ENCODE measurements at regions not wholly inside any gene's neighbourhood (a gene's known extent, or its start where the extent isn't known, plus 50 kb on each side); places are given as distances from the start of the nearest gene placed in this dataset.

DNA sequence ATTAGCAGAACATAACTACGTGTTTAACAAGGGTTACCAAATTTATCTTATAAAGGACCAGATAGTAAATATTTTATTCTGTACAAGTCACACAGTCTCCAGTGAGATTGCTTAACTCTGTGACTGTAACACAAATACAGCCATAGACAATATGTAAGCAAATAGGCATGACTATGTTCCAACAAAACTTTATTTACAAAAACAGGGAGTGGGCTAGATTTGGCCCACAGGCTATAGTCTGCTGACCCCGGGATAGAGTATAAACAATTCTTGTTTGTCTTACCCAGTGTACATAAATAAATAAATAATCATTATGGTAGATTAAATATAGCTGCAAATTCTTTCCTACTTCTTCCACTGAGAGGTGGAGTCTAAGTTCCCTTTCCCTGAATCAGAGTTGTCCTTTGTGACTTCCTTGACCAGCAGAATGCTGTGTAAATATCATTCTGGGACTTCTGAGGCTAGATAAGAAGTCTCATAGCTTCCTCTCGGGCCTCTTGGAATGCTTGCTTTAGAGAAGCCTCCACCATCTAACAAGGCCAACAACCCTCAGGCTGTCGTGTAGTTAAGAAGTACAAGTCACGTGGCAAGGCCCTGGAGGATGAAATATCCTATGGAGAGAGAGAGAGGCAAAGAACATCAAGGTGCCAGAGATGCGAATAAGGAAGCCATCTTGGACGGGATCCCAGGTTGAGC lies 59.1 kb upstream of the TMEM244 start:
- no peak for DNase-seq (ENCODE audit: low read depth, low spot score)

DNA sequence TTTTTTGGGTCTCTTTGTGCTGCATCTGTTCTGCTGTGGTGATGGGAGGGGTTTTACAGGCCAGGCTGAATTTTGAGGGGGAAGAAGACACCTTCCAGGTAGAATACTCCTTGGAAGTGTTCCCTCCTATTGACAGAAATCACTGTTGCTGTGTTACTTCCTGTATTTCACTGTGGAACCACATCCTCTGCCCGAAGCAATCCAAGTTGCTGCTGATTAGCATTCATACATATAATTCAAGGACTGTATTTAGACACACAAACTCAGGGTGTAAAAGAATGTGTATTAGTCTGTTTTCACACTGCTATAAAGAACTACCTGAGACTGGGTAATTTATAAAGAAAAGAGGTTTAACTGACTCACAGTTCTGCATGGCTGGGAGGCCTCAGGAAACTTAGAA lies 50.6 kb upstream of the TMEM244 start:
- DNase-seq (ENCODE audit: low read depth, low spot score): no peak

Measured in activated CD4-positive, CD25-positive, alpha-beta regulatory T cell treated with anti-CD3 and anti-CD28 coated beads, Interleukin-2, amount 50 U/mL, for 16 hours (primary cell).